HG03354 (cell line): ENCODE measurements at regions not wholly inside any gene's neighbourhood (a gene's known extent, or its start where the extent isn't known, plus 50 kb on each side); places are given as distances from the start of the nearest gene placed in this dataset.
"Not testable (repeated sequence)": the region's sequence is repeated elsewhere in the genome, so short reads cannot be mapped to it uniquely, and the experiment has no call there.

Experiments used
- ATAC-seq: cut with Tn5 transposase; IDR thresholded peaks from one replicate; pipeline ENCODE4 v1.9.1; 2021; ENCODE audit warnings: mild to moderate bottlenecking; ENCODE audit not compliant: unreplicated experiment, poor library complexity, severe bottlenecking

- ATAC-seq = peak; percentile 60
These were observed 406.9 kb upstream of the SOX5 start for GRCh38 chr12:24356240-24356804.

GRCh38 chr12:24352363-24352762 is 402.9 kb upstream of the SOX5 start:
- ATAC-seq = no peak

- no peak for ATAC-seq
These were observed 399.8 kb upstream of the SOX5 start for GRCh38 chr12:24349051-24349799.

- ATAC-seq = not testable (repeated sequence)
These were observed 398.7 kb upstream of the SOX5 start for GRCh38 chr12:24348180-24348579.

GRCh38 chr12:24328261-24328660 is 378.8 kb upstream of the SOX5 start:
- ATAC-seq = no peak

GRCh38 chr12:24325331-24325730 is 375.9 kb upstream of the SOX5 start:
- ATAC-seq = no peak

GRCh38 chr12:24307716-24308335 is 358.4 kb upstream of the SOX5 start:
- ATAC-seq = no peak

- ATAC-seq = no peak
These were observed 357.7 kb upstream of the SOX5 start for GRCh38 chr12:24307153-24307552.

GRCh38 chr12:24306001-24306400 is 356.5 kb upstream of the SOX5 start:
- ATAC-seq = no peak

GRCh38 chr12:24304285-24304684 is 354.8 kb upstream of the SOX5 start:
- no peak for ATAC-seq

GRCh38 chr12:24302708-24303107 is 353.2 kb upstream of the SOX5 start:
- ATAC-seq = no peak

- ATAC-seq = no peak
These were observed 348.0 kb upstream of the SOX5 start for GRCh38 chr12:24297516-24297915.

- no peak for ATAC-seq
These were observed 344.1 kb upstream of the SOX5 start for GRCh38 chr12:24293549-24293948.

- ATAC-seq = no peak
These were observed 338.5 kb upstream of the SOX5 start for GRCh38 chr12:24287963-24288362.

- ATAC-seq = no peak
These were observed 336.0 kb upstream of the SOX5 start for GRCh38 chr12:24285448-24285847.

GRCh38 chr12:24281341-24281740 is 331.9 kb upstream of the SOX5 start:
- ATAC-seq = no peak

- ATAC-seq = no peak
These were observed 330.8 kb upstream of the SOX5 start for GRCh38 chr12:24280056-24280842.

- ATAC-seq = no peak
These were observed 329.4 kb upstream of the SOX5 start for GRCh38 chr12:24278832-24279231.

GRCh38 chr12:24270965-24271364 is 321.5 kb upstream of the SOX5 start:
- ATAC-seq = no peak

GRCh38 chr12:24270464-24270863 is 321.0 kb upstream of the SOX5 start:
- ATAC-seq = no peak
